Smooth muscle cell (in vitro differentiated cells): ENCODE measurements at regions not wholly inside any gene's neighbourhood (a gene's known extent, or its start where the extent isn't known, plus 50 kb on each side); places are given as distances from the start of the nearest gene placed in this dataset.

Source experiments
- DNase-seq: peaks from one replicate; lab custom pipeline; 2025; ENCODE audit not compliant: unreplicated experiment; lab: John Stamatoyannopoulos, UW
- H2AFZ ChIP-seq: fragments of 200-600 bp; sonication (generic); 2 replicates; pipeline ENCODE4 v1.6.0; 2016; ENCODE audit warnings: antibody characterized with exemption, low read depth, mild to moderate bottlenecking
- H3F3A ChIP-seq: fragments of 200-600 bp; sonication (generic); 2 replicates; pipeline ENCODE4 v1.6.0; 2017; ENCODE audit warnings: antibody characterized with exemption, low read depth
- H3K27ac ChIP-seq: fragments of 200-600 bp; sonication (generic); 2 replicates; pipeline ENCODE4 v1.5.1; 2016; ENCODE audit warnings: low read depth, mild to moderate bottlenecking
- H3K27me3 ChIP-seq: fragments of 200-600 bp; sonication (generic); 2 replicates; pipeline ENCODE4 v1.6.1; 2016; ENCODE audit warnings: low read depth, mild to moderate bottlenecking
- H3K36me3 ChIP-seq: fragments of 200-600 bp; sonication (generic); 2 replicates; pipeline ENCODE4 v1.5.1; 2016; ENCODE audit warnings: low read depth
- H3K4me1 ChIP-seq: fragments of 200-600 bp; sonication (generic); 2 replicates; pipeline ENCODE4 v1.5.1; 2016; ENCODE audit warnings: low read depth
- H3K4me2 ChIP-seq: fragments of 200-600 bp; sonication (generic); 2 replicates; pipeline ENCODE4 v1.6.0; 2016; ENCODE audit warnings: mild to moderate bottlenecking
- H3K4me3 ChIP-seq: fragments of 200-600 bp; sonication (generic); 2 replicates; pipeline ENCODE4 v1.5.1; 2016; ENCODE audit warnings: mild to moderate bottlenecking
- H3K79me2 ChIP-seq: fragments of 200-600 bp; sonication (generic); 2 replicates; pipeline ENCODE4 v1.6.0; 2016; ENCODE audit warnings: low read depth, mild to moderate bottlenecking
- H3K9ac ChIP-seq: fragments of 200-600 bp; sonication (generic); 2 replicates; pipeline ENCODE4 v1.6.0; 2016; ENCODE audit warnings: low read depth
- H3K9me3 ChIP-seq: fragments of 200-600 bp; sonication (generic); replicated peaks from 2 replicates; pipeline ENCODE4 v1.5.1; 2016; ENCODE audit warnings: low read depth
- H4K20me1 ChIP-seq: fragments of 200-600 bp; sonication (generic); 2 replicates; pipeline ENCODE4 v1.6.0; 2016; ENCODE audit warnings: low read depth
- WGBS: methylation state at CpG from one replicate; pipeline ENCODE4 v1.1.7; 2016; ENCODE audit warnings: low lambda C conversion rate; 5-methylcytosine and 5-hydroxymethylcytosine counted together
- TF ChIP-seq, protein P1 (sequence below): fragments of 200-600 bp; sonication (generic); IDR thresholded peaks from 2 replicates; pipeline ENCODE4 v1.5.1; 2017; ENCODE audit warnings: borderline replicate concordance, mild to moderate bottlenecking, antibody characterized with exemption; ENCODE audit not compliant: insufficient read depth, poor library complexity, severe bottlenecking

DNA sequence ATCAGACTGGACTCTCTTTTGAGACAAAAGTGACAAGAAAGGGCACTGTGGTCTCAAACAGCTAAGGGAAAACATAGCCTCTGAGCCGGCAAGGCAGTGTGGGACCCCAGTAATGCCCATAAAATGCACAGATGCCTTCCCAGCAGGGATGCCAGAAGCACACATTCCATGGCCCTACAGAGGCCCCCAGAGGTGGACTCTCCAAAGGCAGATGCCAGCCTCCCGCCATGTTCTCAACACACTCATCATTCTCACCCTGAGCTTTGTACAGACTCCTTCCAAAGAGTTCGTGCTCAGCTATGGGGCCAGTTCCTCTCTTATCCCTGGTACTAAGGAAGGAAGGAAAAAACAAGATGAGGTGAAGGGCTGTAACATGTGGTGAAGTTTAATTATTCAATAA lies 67.1 kb upstream of the ATP12A start:
- Histone ChIP-seq H4K20me1 (no peaks in the 10 kb centered on the region), H2AFZ (no peak overlapping the region), H3K9me3 (no peaks in the 10 kb centered on the region), H3K4me1 (no peaks in the 10 kb centered on the region), H3K27me3 (no peaks in the 10 kb centered on the region), H3K9ac (no peak overlapping the region), H3K79me2 (no peaks in the 10 kb centered on the region), H3K4me2 (no peak overlapping the region), H3K27ac (no peak overlapping the region), H3K36me3 (no peaks in the 10 kb centered on the region), H3F3A (no peaks in the 10 kb centered on the region), H3K4me3 (no peak overlapping the region)
- TF ChIP-seq, protein P1, sequence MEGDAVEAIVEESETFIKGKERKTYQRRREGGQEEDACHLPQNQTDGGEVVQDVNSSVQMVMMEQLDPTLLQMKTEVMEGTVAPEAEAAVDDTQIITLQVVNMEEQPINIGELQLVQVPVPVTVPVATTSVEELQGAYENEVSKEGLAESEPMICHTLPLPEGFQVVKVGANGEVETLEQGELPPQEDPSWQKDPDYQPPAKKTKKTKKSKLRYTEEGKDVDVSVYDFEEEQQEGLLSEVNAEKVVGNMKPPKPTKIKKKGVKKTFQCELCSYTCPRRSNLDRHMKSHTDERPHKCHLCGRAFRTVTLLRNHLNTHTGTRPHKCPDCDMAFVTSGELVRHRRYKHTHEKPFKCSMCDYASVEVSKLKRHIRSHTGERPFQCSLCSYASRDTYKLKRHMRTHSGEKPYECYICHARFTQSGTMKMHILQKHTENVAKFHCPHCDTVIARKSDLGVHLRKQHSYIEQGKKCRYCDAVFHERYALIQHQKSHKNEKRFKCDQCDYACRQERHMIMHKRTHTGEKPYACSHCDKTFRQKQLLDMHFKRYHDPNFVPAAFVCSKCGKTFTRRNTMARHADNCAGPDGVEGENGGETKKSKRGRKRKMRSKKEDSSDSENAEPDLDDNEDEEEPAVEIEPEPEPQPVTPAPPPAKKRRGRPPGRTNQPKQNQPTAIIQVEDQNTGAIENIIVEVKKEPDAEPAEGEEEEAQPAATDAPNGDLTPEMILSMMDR = no peak
- 85% methylated on average over 3 of the region's 3 CpGs for WGBS
- no peak for DNase-seq

DNA sequence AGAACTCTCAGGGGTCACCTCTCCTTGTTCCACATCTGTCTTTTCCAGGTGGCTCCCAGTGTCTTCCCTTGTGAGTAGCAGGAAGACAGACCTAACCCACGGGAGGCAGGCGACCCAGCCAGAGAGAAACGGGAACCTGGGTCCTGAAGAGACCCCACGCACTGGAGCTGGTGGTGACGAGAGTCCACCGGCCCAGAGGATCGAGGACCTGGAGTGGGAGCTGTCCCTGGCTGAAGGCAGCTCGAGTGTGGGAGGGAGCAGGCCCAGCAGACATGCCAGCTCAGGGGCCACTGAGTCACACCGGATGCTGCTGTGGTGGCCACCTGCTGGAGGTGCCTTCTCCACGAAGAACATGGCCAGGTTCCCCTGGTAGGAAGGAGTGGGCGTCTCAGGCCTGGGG lies 66.5 kb upstream of the ATP12A start:
- Histone ChIP-seq H3K79me2 (no peaks in the 10 kb centered on the region), H3K27ac (no peak overlapping the region), H3K27me3 (no peaks in the 10 kb centered on the region), H3F3A (no peaks in the 10 kb centered on the region), H2AFZ (no peak overlapping the region), H4K20me1 (no peaks in the 10 kb centered on the region), H3K36me3 (no peaks in the 10 kb centered on the region), H3K4me3 (no peak overlapping the region), H3K9ac (no peak overlapping the region), H3K4me2 (no peak overlapping the region), H3K4me1 (no peaks in the 10 kb centered on the region), H3K9me3 (no peaks in the 10 kb centered on the region)
- WGBS = 96% methylated on average over 11 of the region's 11 CpGs
- TF ChIP-seq, protein P1 = no peak
- no peak for DNase-seq

DNA sequence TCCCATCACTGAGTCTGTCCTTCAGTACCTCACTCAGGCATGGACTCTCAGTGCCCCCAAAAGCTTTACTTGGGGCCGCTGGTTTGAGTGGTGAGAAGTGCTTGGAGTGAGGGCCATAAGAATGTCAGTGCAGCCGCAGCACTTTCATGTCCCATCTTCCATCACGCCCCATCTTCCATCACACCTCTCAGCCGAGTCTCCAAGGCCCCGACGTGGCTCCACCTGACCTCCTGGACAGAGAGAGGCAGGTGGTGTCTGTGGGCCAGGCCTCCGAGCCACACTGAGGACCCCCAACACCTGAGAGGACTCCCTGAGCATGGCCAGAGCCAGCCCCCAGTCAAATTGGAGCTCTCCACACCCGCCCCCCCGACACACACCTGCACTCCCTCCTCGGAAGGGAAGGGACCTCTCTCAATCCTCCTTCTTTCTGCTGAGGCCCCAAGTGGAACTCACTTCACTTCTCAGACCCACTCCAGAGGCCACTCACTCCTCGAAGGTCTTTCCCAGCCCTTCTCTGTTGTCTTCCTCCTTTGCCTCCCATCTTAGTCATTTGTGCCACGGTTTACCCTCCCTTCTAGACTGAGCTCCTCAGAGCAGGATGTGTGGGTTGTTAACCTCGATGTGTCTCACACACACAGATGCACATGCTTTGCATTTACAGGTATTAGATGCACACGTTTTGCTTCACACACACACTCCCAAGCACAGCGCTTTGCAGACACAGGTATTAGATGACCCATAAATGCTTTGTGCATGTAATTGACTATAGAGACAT lies 65.7 kb upstream of the ATP12A start:
- no peak for DNase-seq
- H2AFZ ChIP-seq = no peak overlapping the region
- H3K4me3 ChIP-seq = no peak overlapping the region
- WGBS = 90% methylated on average over 14 of the region's 15 CpGs
- H3K9me3 ChIP-seq = no peaks in the 10 kb centered on the region
- H3K27ac ChIP-seq = no peak overlapping the region
- no peaks in the 10 kb centered on the region for H3K36me3 ChIP-seq
- no peaks in the 10 kb centered on the region for H4K20me1 ChIP-seq
- no peaks in the 10 kb centered on the region for H3K27me3 ChIP-seq
- no peaks in the 10 kb centered on the region for H3F3A ChIP-seq
- no peak overlapping the region for H3K4me2 ChIP-seq
- H3K4me1 ChIP-seq = no peaks in the 10 kb centered on the region
- H3K79me2 ChIP-seq = no peaks in the 10 kb centered on the region
- no peak overlapping the region for H3K9ac ChIP-seq
- TF ChIP-seq, protein P1 = no peak

DNA sequence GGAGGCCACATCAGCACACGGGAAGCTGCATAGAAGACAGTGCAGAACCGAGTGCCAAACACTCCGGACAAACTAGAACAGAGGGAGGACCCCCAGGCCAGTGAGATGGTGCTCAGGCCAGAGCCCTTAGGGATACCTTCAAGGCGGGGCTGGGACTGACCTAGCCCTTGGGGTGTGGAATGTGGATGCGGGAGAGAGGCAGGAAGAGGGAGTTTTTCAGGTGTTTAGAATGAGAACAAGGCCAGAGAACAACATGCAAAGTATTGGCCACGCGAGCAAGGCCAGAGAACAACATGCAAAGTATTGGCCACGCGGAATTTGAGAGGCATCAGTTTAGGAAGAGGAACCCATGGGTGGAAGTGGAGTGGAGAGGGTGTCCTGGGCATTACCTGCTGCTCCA lies 65.1 kb upstream of the ATP12A start:
- TF ChIP-seq, protein P1 = no peak
- Histone ChIP-seq H2AFZ (no peak overlapping the region), H3K4me2 (no peak overlapping the region), H3K9me3 (no peaks in the 10 kb centered on the region), H3K27ac (no peak overlapping the region), H3F3A (no peaks in the 10 kb centered on the region), H3K36me3 (no peaks in the 10 kb centered on the region), H3K9ac (no peak overlapping the region), H3K4me1 (no peaks in the 10 kb centered on the region), H3K27me3 (no peaks in the 10 kb centered on the region), H3K79me2 (no peaks in the 10 kb centered on the region), H4K20me1 (no peaks in the 10 kb centered on the region), H3K4me3 (no peak overlapping the region)
- DNase-seq = no peak
- 91% methylated on average over 9 of the region's 9 CpGs for WGBS
